H1 (cell line): ENCODE measurements at regions not wholly inside any gene's neighbourhood (a gene's known extent, or its start where the extent isn't known, plus 50 kb on each side); places are given as distances from the start of the nearest gene placed in this dataset.

ENCODE experiments used
- CTCF ChIA-PET: fragments of 300-600 bp; sonication (Branson Sonifier 250); formaldehyde crosslinking; loops from one replicate; lab custom pipeline; 2021; ENCODE audit not compliant: partially characterized antibody; lab: Charles Lee
- POLR2A ChIA-PET: fragments of 300-600 bp; sonication (Branson Sonifier 250); formaldehyde crosslinking; loops from one replicate; lab custom pipeline; 2021; ENCODE audit warnings: inconsistent platforms; ENCODE audit not compliant: partially characterized antibody; lab: Charles Lee
- DNase-seq, 2 experiments: peaks; one replicate each; pipeline versions ENCODE4 v3.0.0 to v3.0.0-alpha.2; 2010 to 2022; ENCODE audit warnings: low spot score in 2 of 2, low read depth in 1 of 2, mixed read lengths in 1 of 2
- FAIRE-seq: peaks from 2 replicates; lab custom pipeline; 2011; peaks lifted over from hg19 to GRCh38; lab: Jason Lieb, UNC
- H2AFZ ChIP-seq: 2 replicates; pipeline ENCODE4 v1.8.1; 2012; ENCODE audit warnings: low read length, inconsistent platforms
- H2AK5ac ChIP-seq: 2 replicates; pipeline ENCODE4 v1.6.1; 2013; ENCODE audit warnings: low read depth, low read length
- H2BK120ac ChIP-seq: replicated peaks from 2 replicates; pipeline ENCODE3; 2013; ENCODE audit warnings: low read depth, low read length, inconsistent platforms
- H2BK12ac ChIP-seq: 2 replicates; pipeline ENCODE4 v1.6.1; 2013; ENCODE audit warnings: low read depth, low read length
- H2BK15ac ChIP-seq: 2 replicates; pipeline ENCODE4 v1.6.1; 2013; ENCODE audit warnings: low read length
- H2BK20ac ChIP-seq: 2 replicates; pipeline ENCODE4 v1.6.1; 2013; ENCODE audit warnings: low read length
- H2BK5ac ChIP-seq: 2 replicates; pipeline ENCODE4 v1.6.1; 2013; ENCODE audit warnings: low read depth, low read length
- H3K14ac ChIP-seq: 2 replicates; pipeline ENCODE4 v1.6.1; 2013; ENCODE audit warnings: inconsistent platforms; ENCODE audit not compliant: insufficient read length
- H3K18ac ChIP-seq: 2 replicates; pipeline ENCODE4 v1.6.1; 2013; ENCODE audit warnings: low read length; ENCODE audit errors: extremely low read depth
- H3K23ac ChIP-seq: 2 replicates; pipeline ENCODE4 v1.6.1; 2013; ENCODE audit warnings: inconsistent platforms; ENCODE audit not compliant: insufficient read length
- H3K23me2 ChIP-seq: 2 replicates; pipeline ENCODE4 v1.6.1; 2013; ENCODE audit warnings: low read depth, low read length
- H3K27ac ChIP-seq: 2 replicates; pipeline ENCODE4 v1.6.1; 2011; ENCODE audit warnings: low read depth, low read length, inconsistent platforms
- H3K27me3 ChIP-seq, 4 experiments: replicated peaks in 1 of 4; 1 replicate in 1 of 4; 2 replicates in 3 of 4; pipeline versions ENCODE4 v1.6.1 to v1.8.1; 2011 to 2013; ENCODE audit warnings: low read length in 3 of 4, mild to moderate bottlenecking in 3 of 4, inconsistent platforms in 2 of 4, mixed read lengths in 2 of 4, moderate library complexity in 1 of 4; ENCODE audit not compliant: control insufficient read depth in 3 of 4, insufficient read depth in 3 of 4; ENCODE audit errors: extremely low read depth in 1 of 4
- H3K36me3 ChIP-seq, 4 experiments: 2 replicates each; pipeline versions ENCODE4 v1.6.1 to v1.8.1; 2011 to 2013; ENCODE audit warnings: mild to moderate bottlenecking in 4 of 4, low read length in 3 of 4, moderate library complexity in 2 of 4, control low read depth in 1 of 4, inconsistent platforms in 1 of 4; ENCODE audit not compliant: insufficient read depth in 4 of 4, control insufficient read depth in 2 of 4
- H3K4ac ChIP-seq: replicated peaks from 2 replicates; pipeline ENCODE3; 2013; ENCODE audit warnings: low read length, low read depth, mixed read lengths, inconsistent platforms; ENCODE audit not compliant: insufficient read length
- H3K4me1 ChIP-seq, 4 experiments: replicated peaks in 1 of 4; 1 replicate in 1 of 4; 2 replicates in 3 of 4; pipeline versions ENCODE4 v1.6.1 to v1.8.1; 2011 to 2013; ENCODE audit warnings: low read length in 3 of 4, inconsistent platforms in 2 of 4, mixed read lengths in 1 of 4; ENCODE audit not compliant: insufficient read depth in 4 of 4, control insufficient read depth in 3 of 4
- H3K4me2 ChIP-seq, 2 experiments: 2 replicates each; pipeline versions ENCODE4 v1.6.1 to v1.8.1; 2011 to 2013; ENCODE audit warnings: low read depth in 2 of 2, low read length in 2 of 2, control low read depth in 1 of 2, inconsistent platforms in 1 of 2, mild to moderate bottlenecking in 1 of 2; ENCODE audit not compliant: insufficient read depth in 1 of 2
- H3K4me3 ChIP-seq, 4 experiments: fragments of 200-600, 300-600 bp in 1 of 4; sonication (generic), shearing (Covaris generic), sonication (Bioruptor Twin) in 1 of 4; 2 replicates each; pipeline versions ENCODE4 v1.5.1 to v1.8.1; 2011 to 2016; ENCODE audit warnings: low read length in 4 of 4, low read depth in 3 of 4, control low read depth in 2 of 4, inconsistent platforms in 2 of 4, mild to moderate bottlenecking in 2 of 4, mixed read lengths in 1 of 4, moderate library complexity in 1 of 4; ENCODE audit not compliant: insufficient read depth in 2 of 4; ENCODE audit errors: extremely low read depth in 1 of 4
- H3K56ac ChIP-seq: replicated peaks from 2 replicates; pipeline ENCODE3; 2013; ENCODE audit warnings: low read depth, mild to moderate bottlenecking, mixed read lengths, low read length, inconsistent platforms; ENCODE audit not compliant: insufficient read length
- H3K79me1 ChIP-seq: 2 replicates; pipeline ENCODE4 v1.6.1; 2013; ENCODE audit warnings: low read depth, low read length, control low read depth
- H3K79me2 ChIP-seq, 2 experiments: 2 replicates each; pipeline versions ENCODE4 v1.6.1 to v1.8.1; 2012 to 2013; ENCODE audit warnings: low read length in 2 of 2, mild to moderate bottlenecking in 2 of 2, inconsistent platforms in 1 of 2; ENCODE audit not compliant: insufficient read depth in 2 of 2, control insufficient read depth in 1 of 2
- H3K9ac ChIP-seq, 4 experiments: replicated peaks in 1 of 4; 1 replicate in 1 of 4; 2 replicates in 3 of 4; pipeline versions ENCODE4 v1.6.1 to v1.8.1; 2011 to 2013; ENCODE audit warnings: low read depth in 3 of 4, low read length in 3 of 4, control low read depth in 2 of 4, mild to moderate bottlenecking in 2 of 4, moderate library complexity in 2 of 4, inconsistent platforms in 1 of 4; ENCODE audit errors: extremely low read depth in 1 of 4
- H3K9me3 ChIP-seq, 2 experiments: 2 replicates each; pipeline versions ENCODE4 v1.6.1 to v1.8.1; 2012 to 2013; ENCODE audit warnings: mild to moderate bottlenecking in 2 of 2, moderate library complexity in 2 of 2, control low read depth in 1 of 2, inconsistent platforms in 1 of 2, low read depth in 1 of 2, low read length in 1 of 2, mixed read lengths in 1 of 2; ENCODE audit not compliant: insufficient read depth in 2 of 2
- H4K20me1 ChIP-seq, 2 experiments: replicated peaks in 1 of 2; 2 replicates each; pipeline versions ENCODE3 to v1.8.1; 2011 to 2013; ENCODE audit warnings: inconsistent platforms in 2 of 2, low read length in 2 of 2, mild to moderate bottlenecking in 1 of 2; ENCODE audit not compliant: insufficient read depth in 2 of 2, control insufficient read depth in 1 of 2
- H4K5ac ChIP-seq: 2 replicates; pipeline ENCODE4 v1.6.1; 2013; ENCODE audit warnings: low read length, low read depth, mixed read lengths, inconsistent platforms; ENCODE audit not compliant: insufficient read length
- H4K8ac ChIP-seq: 2 replicates; pipeline ENCODE4 v1.8.0; 2013; ENCODE audit warnings: mild to moderate bottlenecking, moderate library complexity, low read length, inconsistent platforms; ENCODE audit not compliant: insufficient read depth; ENCODE audit errors: extremely low read depth
- H4K91ac ChIP-seq: replicated peaks from 2 replicates; pipeline ENCODE3; 2013; ENCODE audit warnings: low read length, mixed read lengths, inconsistent platforms; ENCODE audit not compliant: insufficient read length
- CEBPB ChIP-seq: IDR thresholded peaks from 2 replicates; pipeline ENCODE4 v1.6.1; 2012; ENCODE audit warnings: low read depth, low read length
- CREB1 ChIP-seq: IDR thresholded peaks from 2 replicates; pipeline ENCODE4 v1.6.1; 2012; ENCODE audit warnings: inconsistent platforms
- GABPA ChIP-seq: IDR thresholded peaks from 2 replicates; pipeline ENCODE4 v1.6.1; 2011; ENCODE audit warnings: mild to moderate bottlenecking, low read length, moderate library complexity, borderline replicate concordance; ENCODE audit not compliant: insufficient read depth
- HDAC6 ChIP-seq: IDR thresholded peaks from one replicate; pipeline ENCODE4 v1.7.1; 2012; ENCODE audit warnings: low read depth, mild to moderate bottlenecking, inconsistent platforms, low read length, moderate library complexity
- KDM4A ChIP-seq: IDR thresholded peaks from one replicate; pipeline ENCODE4 v1.7.1; 2012; ENCODE audit warnings: low read depth, mild to moderate bottlenecking, moderate library complexity, low read length, inconsistent platforms; ENCODE audit not compliant: severe bottlenecking
- NRF1 ChIP-seq: IDR thresholded peaks from 2 replicates; pipeline ENCODE4 v1.6.1; 2011; ENCODE audit warnings: mild to moderate bottlenecking, low read depth, low read length, improper control_type of control experiment
- POLR2A ChIP-seq, 2 experiments: IDR thresholded peaks; 1 replicate in 1 of 2; 2 replicates in 1 of 2; pipeline ENCODE4 v1.6.1; 2011; ENCODE audit warnings: low read depth in 2 of 2, low read length in 2 of 2, mild to moderate bottlenecking in 2 of 2; ENCODE audit errors: control extremely low read depth in 1 of 2
- RAD21 ChIP-seq, 2 experiments: IDR thresholded peaks in 1 of 2; conservative IDR thresholded peaks in 1 of 2; 2 replicates each; pipeline ENCODE4 v1.6.1; 2011; ENCODE audit warnings: low read depth in 2 of 2, low read length in 2 of 2, improper control_type of control experiment in 1 of 2, inconsistent platforms in 1 of 2, mild to moderate bottlenecking in 1 of 2, moderate library complexity in 1 of 2
- RBBP5 ChIP-seq: IDR thresholded peaks from 2 replicates; pipeline ENCODE4 v1.7.1; 2012; ENCODE audit warnings: low read depth, mild to moderate bottlenecking, inconsistent platforms, low read length, moderate library complexity, borderline replicate concordance
- RFX5 ChIP-seq: IDR thresholded peaks from 2 replicates; pipeline ENCODE4 v1.6.1; 2011; ENCODE audit warnings: low read depth, low read length, improper control_type of control experiment, borderline replicate concordance
- SAP30 ChIP-seq: fragments of 300-600 bp; sonication (generic); IDR thresholded peaks from 2 replicates; pipeline ENCODE4 v1.7.1; 2012; ENCODE audit warnings: low read length, moderate library complexity, mild to moderate bottlenecking, inconsistent platforms; ENCODE audit not compliant: insufficient read depth, insufficient replicate concordance
- SIN3A ChIP-seq, 2 experiments: IDR thresholded peaks in 1 of 2; conservative IDR thresholded peaks in 1 of 2; 2 replicates each; pipeline ENCODE4 v1.6.1; 2011 to 2012; ENCODE audit warnings: low read length in 2 of 2, improper control_type of control experiment in 1 of 2, low read depth in 1 of 2, mild to moderate bottlenecking in 1 of 2
- SRF ChIP-seq: IDR thresholded peaks from 2 replicates; pipeline ENCODE4 v1.6.1; 2011; ENCODE audit warnings: mild to moderate bottlenecking, low read depth, low read length, moderate library complexity
- TCF12 ChIP-seq: IDR thresholded peaks from 2 replicates; pipeline ENCODE4 v1.6.1; 2011; ENCODE audit warnings: low read depth, mild to moderate bottlenecking, low read length
- WGBS, 2 experiments: shearing (Covaris generic) in 1 of 2; methylation state at CpG; one replicate each; pipeline versions ENCODE4 v1.1.6 to v1.1.7; 2013 to 2015; ENCODE audit warnings: low lambda C conversion rate in 2 of 2, mixed read lengths in 2 of 2, inconsistent platforms in 1 of 2, low coverage in 1 of 2, missing lambda C conversion rate in 1 of 2; ENCODE audit not compliant: insufficient replicate concordance in 2 of 2, insufficient coverage in 1 of 2, insufficient read length in 1 of 2; ENCODE audit errors: extremely low coverage in 1 of 2, missing lambda C conversion rate in 1 of 2; 5-methylcytosine and 5-hydroxymethylcytosine counted together

DNA sequence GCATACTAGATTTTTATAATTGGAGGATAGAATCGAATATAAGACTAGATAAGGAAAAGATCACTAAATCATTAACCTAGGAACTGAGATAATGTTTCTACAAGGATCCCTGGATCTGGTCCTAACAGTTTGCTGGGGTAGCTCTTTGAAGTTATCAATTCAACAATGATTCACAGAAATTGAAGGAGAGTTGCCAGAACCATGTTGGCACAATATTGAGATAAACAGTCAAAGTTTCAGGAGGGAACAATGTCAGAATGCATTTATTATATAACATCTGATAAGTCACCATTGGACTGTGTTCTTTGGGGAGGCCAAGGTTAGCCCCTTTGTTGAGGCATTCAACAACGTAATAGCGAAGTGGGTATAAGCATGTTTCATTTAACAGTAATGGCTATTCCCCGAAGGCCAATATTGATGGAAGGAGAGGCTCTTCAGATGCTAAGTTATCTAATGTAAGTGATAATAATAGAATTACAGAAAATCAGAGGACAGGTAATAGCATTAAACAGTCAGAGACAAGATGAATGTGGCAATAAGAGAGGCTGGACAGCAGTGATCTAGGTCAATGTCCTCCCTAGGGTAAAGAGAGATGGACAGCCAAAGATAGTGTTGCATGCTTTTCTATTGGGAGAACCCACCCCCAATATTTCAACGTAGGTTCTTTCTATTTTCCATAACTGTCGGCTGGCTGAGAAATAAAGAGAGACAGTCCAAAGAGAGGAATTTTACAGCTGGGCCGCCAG is 604.8 kb upstream of the GYPC start:
- Histone ChIP-seq H3K79me1 (no peaks in the 10 kb centered on the region), H3K27ac (no peak overlapping the region), H3K23me2 (no peaks in the 10 kb centered on the region), H3K4me3 (no peak overlapping the region), H3K14ac (no peak overlapping the region), H2BK12ac (no peak overlapping the region), H3K27me3 (no peaks in the 10 kb centered on the region), H2AFZ (no peak overlapping the region), H2BK20ac (no peak overlapping the region), H3K4me2 (no peak overlapping the region), H3K56ac (no peak overlapping the region), H3K79me2 (no peaks in the 10 kb centered on the region), H3K18ac (no peak overlapping the region), H3K9ac (no peak overlapping the region), H4K5ac (no peak overlapping the region), H3K4ac (no peak overlapping the region), H3K36me3 (no peaks in the 10 kb centered on the region), H4K8ac (no peak overlapping the region), H3K9me3 (peaks cover 0 to 3% of the 10 kb centered on the region in 2 experiments; a peak in 1 of 4 replicates), H4K91ac (no peak overlapping the region), H3K23ac (no peak overlapping the region), H4K20me1 (no peaks in the 10 kb centered on the region), H2BK5ac (no peak overlapping the region), H2BK15ac (no peak overlapping the region), H3K4me1 (no peaks in the 10 kb centered on the region), H2AK5ac (no peak overlapping the region), H2BK120ac (no peak overlapping the region)
- 92% methylated on average over 7 of the region's 7 CpGs; no CpG with 5 or more reads in 1 of the 2 experiments for WGBS, 2 experiments
- FAIRE-seq (no peak), DNase-seq (no peak)
- POLR2A ChIA-PET: no interaction called here
- CTCF ChIA-PET: no interaction called here
- TF ChIP-seq TCF12 (no peak), CREB1 (no peak), SRF (no peak), KDM4A (no peak), NRF1 (no peak), RBBP5 (no peak), SIN3A (conservative IDR thresholded peaks at IDR 0.05 in 1 of 2, IDR thresholded peaks at IDR 0.05 in 1 of 2; ENCODE audit: low read depth in 1 of 2, low read length in 2 of 2) (no peak), HDAC6 (no peak), POLR2A (IDR thresholded peaks at IDR 0.05; ENCODE audit: control extremely low read depth in 1 of 2, low read depth in 2 of 2, low read length in 2 of 2) (no peak), GABPA (no peak), CEBPB (no peak), SAP30 (no peak), RAD21 (IDR thresholded peaks at IDR 0.05 in 1 of 2, conservative IDR thresholded peaks at IDR 0.05 in 1 of 2; ENCODE audit: low read depth in 2 of 2, low read length in 2 of 2) (no peak), RFX5 (no peak)
